Testis (tissue), 2 donors: ENCODE measurements at regions not wholly inside any gene's neighbourhood (a gene's known extent, or its start where the extent isn't known, plus 50 kb on each side); places are given as distances from the start of the nearest gene placed in this dataset.

ENCODE experiments used
- DNase-seq: peaks from one replicate; pipeline ENCODE4 v3.0.0-alpha.2; 2019
- H3K27ac ChIP-seq, 2 donors: fragments of 200-600 bp; sonication (generic); one replicate each; pipeline ENCODE4 v1.5.1; 2019
- H3K27me3 ChIP-seq: fragments of 200-600 bp; sonication (generic); one replicate; pipeline ENCODE4 v1.5.1; 2019
- H3K36me3 ChIP-seq: fragments of 200-600 bp; sonication (generic); one replicate; pipeline ENCODE4 v1.5.1; 2017; ENCODE audit warnings: low read depth; ENCODE audit errors: missing control alignments
- H3K4me1 ChIP-seq: fragments of 200-600 bp; sonication (generic); one replicate; pipeline ENCODE4 v1.5.1; 2019
- H3K4me3 ChIP-seq, 2 donors: fragments of 200-600 bp; sonication (generic); one replicate each; pipeline ENCODE4 v1.5.1; 2017 to 2019
- H3K9me3 ChIP-seq: fragments of 200-600 bp; sonication (generic); one replicate; pipeline ENCODE4 v1.5.1; 2017
- POLR2A ChIP-seq: fragments of 450-650 bp; IDR thresholded peaks from one replicate; pipeline ENCODE4 v1.6.1; 2017; ENCODE audit warnings: antibody characterized with exemption, mild to moderate bottlenecking, moderate library complexity
- WGBS, 2 donors: methylation state at CpG; one replicate each; pipeline ENCODE4 v1.1.5; 2018; 5-methylcytosine and 5-hydroxymethylcytosine counted together
- intact Hi-C: fragments of 100-400 bp; cut with DNase I; formaldehyde crosslinking; loops from one replicate; pipeline ENCODE4 v1.15.1; 2023; ENCODE audit warnings: low total_unique reads
- TF ChIP-seq, protein P1 (sequence below), 3 experiments: fragments of 450-650 bp in 2 of 3; fragments of 200-600 bp in 1 of 3; sonication (generic) in 1 of 3; IDR thresholded peaks; one replicate each; pipeline ENCODE4 v1.5.1; 2016 to 2019; ENCODE audit warnings: antibody characterized with exemption in 3 of 3, mild to moderate bottlenecking in 2 of 3, moderate library complexity in 1 of 3

DNA sequence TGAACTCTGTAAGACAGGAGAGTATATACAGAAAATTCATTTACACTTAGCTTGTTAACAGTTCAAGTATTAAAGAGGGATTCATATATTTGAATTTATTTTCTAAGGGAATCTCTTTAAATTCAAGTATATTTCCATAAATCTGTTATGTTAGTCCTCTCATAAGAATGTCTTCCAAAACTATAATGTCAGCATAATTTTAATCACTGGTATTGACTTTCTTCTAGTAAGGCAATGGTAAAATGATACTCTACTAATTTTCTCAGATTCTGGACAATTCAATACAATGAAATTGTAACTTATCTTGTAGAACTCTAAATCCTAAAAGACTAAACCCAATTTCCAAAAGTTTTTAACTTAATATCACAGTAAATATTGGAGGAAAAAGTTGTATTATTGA is 66.3 kb upstream of the EPHA6 start:
- TF ChIP-seq, protein P1, sequence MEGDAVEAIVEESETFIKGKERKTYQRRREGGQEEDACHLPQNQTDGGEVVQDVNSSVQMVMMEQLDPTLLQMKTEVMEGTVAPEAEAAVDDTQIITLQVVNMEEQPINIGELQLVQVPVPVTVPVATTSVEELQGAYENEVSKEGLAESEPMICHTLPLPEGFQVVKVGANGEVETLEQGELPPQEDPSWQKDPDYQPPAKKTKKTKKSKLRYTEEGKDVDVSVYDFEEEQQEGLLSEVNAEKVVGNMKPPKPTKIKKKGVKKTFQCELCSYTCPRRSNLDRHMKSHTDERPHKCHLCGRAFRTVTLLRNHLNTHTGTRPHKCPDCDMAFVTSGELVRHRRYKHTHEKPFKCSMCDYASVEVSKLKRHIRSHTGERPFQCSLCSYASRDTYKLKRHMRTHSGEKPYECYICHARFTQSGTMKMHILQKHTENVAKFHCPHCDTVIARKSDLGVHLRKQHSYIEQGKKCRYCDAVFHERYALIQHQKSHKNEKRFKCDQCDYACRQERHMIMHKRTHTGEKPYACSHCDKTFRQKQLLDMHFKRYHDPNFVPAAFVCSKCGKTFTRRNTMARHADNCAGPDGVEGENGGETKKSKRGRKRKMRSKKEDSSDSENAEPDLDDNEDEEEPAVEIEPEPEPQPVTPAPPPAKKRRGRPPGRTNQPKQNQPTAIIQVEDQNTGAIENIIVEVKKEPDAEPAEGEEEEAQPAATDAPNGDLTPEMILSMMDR (IDR thresholded peaks at IDR 0.05), result no peak
- no peak for TF ChIP-seq POLR2A
- H3K36me3 ChIP-seq, result no peaks in the 10 kb centered on the region

DNA sequence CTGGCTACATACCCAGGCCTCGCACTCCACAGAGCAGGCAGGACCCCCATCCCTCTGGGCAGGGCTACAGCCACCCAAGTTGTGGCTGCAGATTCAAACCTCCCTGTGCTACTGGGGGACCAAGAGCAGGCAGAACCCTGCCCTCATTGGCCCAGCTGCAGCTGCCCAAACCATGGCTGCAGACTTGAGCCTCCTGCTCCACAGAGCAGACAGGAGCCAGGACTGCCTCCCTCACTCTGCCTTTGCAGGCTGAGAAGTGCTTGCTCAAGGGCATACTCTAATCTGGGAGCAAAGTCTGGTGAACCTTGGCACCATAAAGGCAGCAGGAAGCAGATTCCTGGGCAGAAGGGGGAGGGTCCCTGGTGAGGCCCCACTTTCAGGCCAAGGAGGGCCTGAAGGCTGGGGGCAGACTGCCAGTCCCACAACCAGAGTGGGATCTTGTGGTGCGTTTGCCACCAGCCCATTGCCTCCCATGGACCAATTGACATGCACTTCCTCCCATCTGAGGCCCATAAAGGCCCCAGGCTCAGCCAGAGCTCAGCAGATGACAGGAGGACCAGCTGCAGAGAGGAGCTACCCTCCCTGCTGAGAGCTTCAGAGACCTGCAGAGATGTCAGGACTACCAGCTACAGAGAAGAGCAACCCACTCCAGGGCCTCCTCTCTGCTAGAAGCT is 64.2 kb upstream of the EPHA6 start:
- intact Hi-C loops, result no loop called here
- Histone ChIP-seq H3K27me3 (no peaks in the 10 kb centered on the region), H3K4me1 (no peaks in the 10 kb centered on the region), H3K36me3 (no peaks in the 10 kb centered on the region), H3K9me3 (no peaks in the 10 kb centered on the region), H3K4me3 (no peak overlapping the region), H3K27ac (no peak overlapping the region)
- no peak for DNase-seq
- TF ChIP-seq POLR2A, result no peak
- TF ChIP-seq, protein P1 (IDR thresholded peaks at IDR 0.05), result no peak
- 100% methylated on average over 2 of the region's 2 CpGs; no CpG with 5 or more reads in 1 of the 2 donors for WGBS, 2 donors

More for the DNA sequence above, 66.3 kb upstream of the EPHA6 start:
- Histone ChIP-seq H3K9me3 (no peaks in the 10 kb centered on the region), H3K27me3 (no peaks in the 10 kb centered on the region), H3K4me1 (no peaks in the 10 kb centered on the region), H3K27ac (no peak overlapping the region), H3K4me3 (no peak overlapping the region)
- intact Hi-C loops, result no loop called here
- DNase-seq, result no peak

DNA sequence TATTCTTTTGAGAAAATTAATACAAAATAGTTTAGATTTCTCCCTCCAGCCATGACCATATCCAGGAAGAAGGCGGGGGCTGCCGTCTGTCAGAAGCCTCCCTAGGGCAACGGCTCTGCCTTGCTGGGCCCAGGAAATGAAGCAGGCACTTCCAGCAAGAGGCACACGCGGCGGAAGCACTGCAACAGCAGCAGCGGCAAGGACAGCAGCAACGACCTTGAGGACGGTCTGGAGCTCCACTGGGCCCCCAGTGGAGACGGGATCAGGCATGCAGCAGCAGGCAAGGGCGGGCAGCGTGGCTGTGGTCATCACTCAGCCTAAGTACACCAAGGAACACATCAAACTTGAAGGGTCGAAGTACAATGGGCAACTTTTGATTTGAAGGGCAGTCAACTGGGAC is 61.3 kb upstream of the EPHA6 start:
- no peaks in the 10 kb centered on the region for H3K27me3 ChIP-seq
- intact Hi-C loops, result no loop called here
- WGBS, 2 donors, result 65 to 66% methylated on average over 12 to 13 of the region's 13 CpGs
- TF ChIP-seq, protein P1 (IDR thresholded peaks at IDR 0.05), result no peak
- no peak for TF ChIP-seq POLR2A
- H3K27ac ChIP-seq, result no peak overlapping the region
- H3K9me3 ChIP-seq, result no peaks in the 10 kb centered on the region
- no peak overlapping the region for H3K4me3 ChIP-seq
- DNase-seq, result no peak
- H3K4me1 ChIP-seq, result no peaks in the 10 kb centered on the region
- H3K36me3 ChIP-seq, result no peaks in the 10 kb centered on the region

DNA sequence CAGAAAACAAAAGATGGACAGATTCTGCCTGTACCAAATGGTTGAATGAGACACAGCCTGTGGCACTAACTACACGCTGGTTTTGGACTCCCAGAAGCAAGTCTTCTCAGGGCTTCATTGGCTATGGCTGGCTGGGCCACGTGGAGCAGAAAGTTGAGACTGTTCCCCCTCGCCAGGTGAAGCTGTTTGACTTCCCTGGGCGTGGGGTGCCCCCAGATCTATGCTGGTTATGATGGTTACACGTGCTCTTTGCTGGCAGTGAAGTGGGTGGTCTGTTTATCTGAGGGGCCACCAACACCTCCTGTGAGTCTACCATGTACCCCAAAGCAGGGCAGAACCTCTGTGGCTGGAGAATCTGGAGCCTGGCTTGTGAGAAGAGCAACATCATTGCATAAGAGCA is 60.3 kb upstream of the EPHA6 start:
- no peaks in the 10 kb centered on the region for H3K27me3 ChIP-seq
- no peak for TF ChIP-seq POLR2A
- TF ChIP-seq, protein P1 (IDR thresholded peaks at IDR 0.05), result no peak
- no peaks in the 10 kb centered on the region for H3K9me3 ChIP-seq
- no peaks in the 10 kb centered on the region for H3K4me1 ChIP-seq
- no peak for DNase-seq
- intact Hi-C loops, result no loop called here
- no peak overlapping the region for H3K27ac ChIP-seq
- 77 to 88% methylated on average over 5 of the region's 5 CpGs for WGBS, 2 donors
- H3K36me3 ChIP-seq, result no peaks in the 10 kb centered on the region
- no peak overlapping the region for H3K4me3 ChIP-seq

- intact Hi-C loops, result no loop called here
- WGBS, 2 donors, result 82 to 86% methylated on average over 4 of the region's 4 CpGs
- TF ChIP-seq, protein P1 (IDR thresholded peaks at IDR 0.05), result no peak
- TF ChIP-seq POLR2A, result no peak
- Histone ChIP-seq H3K4me3 (no peak overlapping the region), H3K27me3 (no peaks in the 10 kb centered on the region), H3K4me1 (no peaks in the 10 kb centered on the region), H3K27ac (no peak overlapping the region), H3K36me3 (no peaks in the 10 kb centered on the region), H3K9me3 (no peaks in the 10 kb centered on the region)
- DNase-seq, result no peak
Measured at GRCh38 chr3:96755519-96755918, 58.9 kb upstream of the EPHA6 start.
